GM19324 (cell line): ENCODE measurements at regions not wholly inside any gene's neighbourhood (a gene's known extent, or its start where the extent isn't known, plus 50 kb on each side); places are given as distances from the start of the nearest gene placed in this dataset.

Experiments
- ATAC-seq: cut with Tn5 transposase; IDR thresholded peaks from one replicate; pipeline ENCODE4 v1.9.1; 2021; ENCODE audit warnings: mild to moderate bottlenecking, moderate library complexity; ENCODE audit not compliant: unreplicated experiment, low FRiP score

- no peak for ATAC-seq
These were observed 137.1 kb upstream of the USP24 start for GRCh38 chr1:55352080-55352810.

DNA sequence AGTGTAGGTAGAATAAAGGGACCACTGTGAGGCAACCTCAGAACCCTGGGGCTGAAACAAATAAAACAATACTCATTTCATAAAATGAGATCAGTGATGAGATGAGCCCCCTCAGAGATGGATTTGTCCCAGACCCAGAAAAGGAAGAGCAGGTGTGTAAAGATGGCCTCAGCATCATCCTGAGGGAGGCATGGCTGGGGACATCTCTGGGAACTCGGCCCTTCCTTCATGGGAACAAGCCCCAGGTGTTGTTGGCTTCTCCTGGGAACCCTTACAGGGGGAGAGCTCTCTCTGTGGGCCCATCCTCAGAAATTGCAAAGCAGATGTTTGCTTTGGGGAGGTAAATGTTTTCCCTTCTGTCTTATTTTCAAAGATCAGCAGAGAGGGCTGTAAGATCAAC is 133.2 kb upstream of the USP24 start:
- ATAC-seq: no peak

DNA sequence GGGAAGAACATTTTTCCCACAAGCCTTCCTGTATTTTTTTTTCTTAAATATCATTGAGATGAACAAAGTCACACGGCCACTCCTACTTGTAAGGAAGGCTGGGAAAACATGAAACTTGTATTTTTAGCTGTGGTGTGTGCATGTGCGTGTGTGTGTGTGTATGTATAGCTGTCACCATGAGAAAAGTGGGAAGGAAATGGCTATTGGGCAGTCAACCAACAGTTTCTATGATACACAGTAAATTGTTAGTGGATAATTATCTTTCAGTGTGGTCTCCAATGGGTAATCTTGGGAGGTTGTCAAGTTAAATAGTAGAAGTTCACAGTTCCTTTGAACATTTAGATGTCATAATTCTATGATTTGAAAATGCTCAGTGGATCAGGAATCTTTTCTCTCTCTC is 132.7 kb upstream of the USP24 start:
- no peak for ATAC-seq

DNA sequence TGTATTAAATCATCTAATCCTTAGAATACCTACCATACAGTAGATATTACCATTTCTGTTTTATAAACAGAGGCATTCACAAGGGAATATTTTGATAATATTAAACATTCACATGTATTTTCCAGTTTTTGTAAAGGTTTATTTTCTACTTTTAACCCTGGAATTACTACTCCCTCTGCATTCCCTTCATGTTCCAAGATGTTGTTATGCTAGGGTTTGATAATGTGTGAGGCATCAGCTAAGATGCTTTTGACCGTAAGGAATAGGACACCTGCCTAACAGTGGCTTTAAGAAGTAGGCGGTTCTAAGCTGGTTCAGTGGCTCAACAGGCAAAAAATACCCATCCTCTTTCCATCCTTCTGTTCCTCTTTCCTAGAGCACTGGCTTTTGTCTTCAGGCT is 131.9 kb upstream of the USP24 start:
- ATAC-seq: no peak

GRCh38 chr1:55346586-55346985 is 131.4 kb upstream of the USP24 start:
- ATAC-seq: no peak

DNA sequence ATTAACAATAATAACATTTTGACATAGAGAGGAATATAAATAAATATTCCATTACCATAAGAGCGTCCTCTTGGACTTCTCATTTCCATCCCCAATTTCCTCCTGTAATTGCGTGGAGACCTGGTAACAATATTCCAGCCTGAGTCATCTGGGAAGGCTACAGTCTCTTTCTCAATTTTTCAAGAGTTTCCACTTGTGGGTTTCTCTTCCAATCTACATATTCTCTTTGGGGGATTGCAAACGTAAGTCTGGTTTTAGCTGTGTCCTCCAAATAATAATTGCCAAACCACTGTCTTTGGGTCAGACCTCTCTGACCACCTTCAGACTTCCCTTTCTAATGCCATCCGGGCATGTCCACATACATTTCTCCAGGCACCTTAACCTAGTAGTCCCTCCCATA is 124.5 kb upstream of the USP24 start:
- ATAC-seq: no peak

DNA sequence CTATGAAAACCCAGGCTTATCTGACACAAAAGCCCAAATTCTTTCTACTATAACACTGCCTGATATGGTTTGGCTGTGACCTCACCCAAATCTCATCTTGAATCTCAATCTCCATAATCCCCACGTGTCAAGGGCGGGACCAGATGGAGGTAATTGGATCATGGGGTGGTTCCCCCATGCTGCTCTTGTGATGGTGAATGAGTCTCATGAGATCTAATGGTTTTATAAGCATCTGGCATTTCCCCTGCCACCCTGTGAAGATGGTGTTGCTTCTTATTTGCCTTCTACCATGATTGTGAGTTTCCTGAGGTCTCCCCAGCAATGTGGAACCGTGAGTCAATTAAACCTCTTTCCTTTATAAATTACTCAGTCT is 123.3 kb upstream of the USP24 start:
- no peak for ATAC-seq

- no peak for ATAC-seq
These were observed 122.8 kb upstream of the USP24 start for GRCh38 chr1:55337801-55338447.

- no peak for ATAC-seq
These were observed 119.6 kb upstream of the USP24 start for GRCh38 chr1:55334797-55335196.

- no peak for ATAC-seq
These were observed 119.0 kb upstream of the USP24 start for GRCh38 chr1:55334160-55334559.

- no peak for ATAC-seq
These were observed 118.3 kb upstream of the USP24 start for GRCh38 chr1:55333461-55333860.

- no peak for ATAC-seq
These were observed 116.2 kb upstream of the USP24 start for GRCh38 chr1:55331351-55331750.

DNA sequence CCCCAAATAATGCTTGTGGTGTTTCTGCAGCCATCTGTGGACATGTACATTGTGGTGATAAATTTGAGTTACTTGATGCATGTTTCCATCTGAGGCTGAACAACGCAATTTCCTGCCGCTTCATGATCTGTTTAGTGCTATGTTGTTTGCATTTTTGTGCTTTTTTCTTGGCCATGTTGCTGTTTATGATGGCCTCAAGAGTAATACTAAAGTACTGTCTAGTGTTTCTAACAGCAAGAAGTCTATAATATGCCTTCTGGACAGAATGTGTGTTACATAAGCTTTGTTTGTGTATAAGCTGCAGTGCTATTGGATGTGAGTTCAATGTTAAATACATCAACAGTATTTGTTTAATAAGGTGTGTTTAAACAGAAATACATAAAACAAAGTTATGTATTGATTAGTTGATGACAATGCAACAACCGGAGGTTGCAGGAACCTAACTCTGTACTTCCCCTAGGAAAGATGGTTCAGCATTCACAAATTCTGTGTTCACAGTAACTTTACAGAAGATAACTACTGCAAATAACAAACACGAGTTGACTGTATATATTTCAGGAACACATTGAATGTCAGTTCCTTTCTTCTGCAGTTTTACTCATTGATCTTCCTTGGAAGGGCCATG is 114.8 kb upstream of the USP24 start:
- ATAC-seq: no peak

- ATAC-seq: no peak
These were observed 113.9 kb upstream of the USP24 start for GRCh38 chr1:55329091-55329490.

DNA sequence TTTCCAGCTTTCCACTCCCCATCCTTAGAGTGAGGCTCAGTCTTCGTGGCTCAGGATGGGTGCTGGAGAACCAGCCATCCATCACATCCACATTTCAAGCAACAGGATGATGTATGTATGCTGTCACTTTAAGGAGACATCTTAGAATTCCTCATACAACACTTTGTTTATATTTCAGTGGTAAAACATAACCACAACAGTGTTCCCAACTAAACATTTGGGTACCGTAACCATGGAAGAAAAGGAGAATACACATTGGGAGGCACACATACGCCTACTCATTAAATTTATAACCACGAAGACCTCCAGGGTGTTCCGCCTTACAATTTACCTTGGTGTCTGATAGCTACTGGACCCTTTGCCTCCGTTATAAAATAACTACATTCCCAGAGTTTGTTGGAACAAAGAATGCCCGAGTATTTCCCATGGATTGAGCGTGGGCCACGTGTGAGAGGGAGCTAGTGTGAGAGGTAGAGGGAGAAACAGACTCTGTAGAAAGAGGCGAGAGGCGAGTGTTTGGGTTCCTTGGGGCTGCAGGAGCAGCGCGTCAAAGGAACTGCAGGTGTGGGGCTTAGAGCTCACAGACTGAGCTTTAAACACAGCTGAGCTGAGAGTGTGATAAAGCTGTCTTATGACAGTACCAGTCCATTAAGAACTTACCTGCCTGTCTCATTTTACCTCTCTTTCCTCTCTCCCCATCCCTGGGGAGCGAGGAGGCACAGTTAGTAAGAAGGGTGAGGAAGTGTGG is 111.5 kb upstream of the USP24 start:
- ATAC-seq: no peak

- no peak for ATAC-seq
These were observed 108.6 kb upstream of the USP24 start for GRCh38 chr1:55323760-55324159.

GRCh38 chr1:55322842-55323241 is 107.7 kb upstream of the USP24 start:
- ATAC-seq: no peak

DNA sequence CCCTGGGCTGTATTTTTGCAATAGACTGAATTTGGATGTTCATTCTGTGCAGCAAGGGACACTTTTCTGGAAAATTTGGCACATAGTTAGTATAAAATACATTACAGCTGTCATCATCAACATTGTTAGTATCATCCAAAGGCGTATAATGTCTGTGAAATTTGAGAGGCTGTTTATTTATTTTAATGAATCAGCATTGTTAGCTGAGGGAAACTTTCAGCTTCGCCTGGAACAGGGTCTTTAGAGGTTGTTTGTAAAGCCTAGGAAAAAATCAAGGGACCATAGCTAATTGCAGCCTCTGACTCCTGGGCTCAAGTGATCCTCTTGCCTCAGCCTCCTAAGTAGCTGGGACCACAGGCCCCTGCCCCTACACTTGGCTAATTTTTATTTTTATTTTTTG is 106.8 kb upstream of the USP24 start:
- no peak for ATAC-seq

- ATAC-seq: no peak
These were observed 105.7 kb upstream of the USP24 start for GRCh38 chr1:55320891-55321290.

GRCh38 chr1:55318116-55318817 is 103.1 kb upstream of the USP24 start:
- no peak for ATAC-seq

GRCh38 chr1:55317673-55318072 is 102.5 kb upstream of the USP24 start:
- no peak for ATAC-seq
